ENCODE measurements at regions not wholly inside any gene's neighbourhood (a gene's known extent, or its start where the extent isn't known, plus 50 kb on each side); places are given as distances from the start of the nearest gene placed in this dataset.
A peak's percentile ranks its signal among the peaks of the same experiment; 100 is the strongest.
"Not testable (repeated sequence)": the region's sequence is repeated elsewhere in the genome, so short reads cannot be mapped to it uniquely, and the experiment has no call there.

DNA sequence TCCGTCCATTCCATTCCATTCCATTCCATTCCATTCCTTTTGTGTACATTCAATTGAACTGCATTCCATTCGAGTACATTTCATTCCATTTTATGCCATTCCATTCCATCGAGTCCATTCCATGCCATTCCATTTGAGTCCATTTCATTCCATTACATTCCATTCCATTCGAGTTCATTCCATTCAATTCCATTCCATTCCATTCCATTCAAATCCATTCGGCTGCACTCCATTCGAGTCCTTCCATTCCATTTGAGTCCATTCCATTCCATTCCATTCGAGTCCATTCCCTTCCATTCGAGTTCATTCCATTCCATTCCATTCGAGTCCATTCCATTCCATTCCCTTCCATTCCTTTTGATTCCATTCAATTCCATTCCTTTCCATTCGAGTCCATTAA is 4800.6 kb upstream of the OR11H1 start:
- Histone ChIP-seq H3K9me3 (peaks cover 0 to 14% (median 0%) of the 10 kb centered on the region in 4 donors), H3K4me1 (no peaks in the 10 kb centered on the region), H3K36me3 (no peaks in the 10 kb centered on the region), H3K27ac (no peak overlapping the region), H3K27me3 (no peaks in the 10 kb centered on the region), H3K4me3 (no peak overlapping the region)
- 32% methylated on average over 10 of the region's 10 CpGs for WGBS (ENCODE audit: insufficient coverage, low coverage, low lambda C conversion rate, missing lambda C conversion rate)
- no peak for TF ChIP-seq POLR2A (IDR thresholded peaks at IDR 0.05)
- TF ChIP-seq, protein P1, sequence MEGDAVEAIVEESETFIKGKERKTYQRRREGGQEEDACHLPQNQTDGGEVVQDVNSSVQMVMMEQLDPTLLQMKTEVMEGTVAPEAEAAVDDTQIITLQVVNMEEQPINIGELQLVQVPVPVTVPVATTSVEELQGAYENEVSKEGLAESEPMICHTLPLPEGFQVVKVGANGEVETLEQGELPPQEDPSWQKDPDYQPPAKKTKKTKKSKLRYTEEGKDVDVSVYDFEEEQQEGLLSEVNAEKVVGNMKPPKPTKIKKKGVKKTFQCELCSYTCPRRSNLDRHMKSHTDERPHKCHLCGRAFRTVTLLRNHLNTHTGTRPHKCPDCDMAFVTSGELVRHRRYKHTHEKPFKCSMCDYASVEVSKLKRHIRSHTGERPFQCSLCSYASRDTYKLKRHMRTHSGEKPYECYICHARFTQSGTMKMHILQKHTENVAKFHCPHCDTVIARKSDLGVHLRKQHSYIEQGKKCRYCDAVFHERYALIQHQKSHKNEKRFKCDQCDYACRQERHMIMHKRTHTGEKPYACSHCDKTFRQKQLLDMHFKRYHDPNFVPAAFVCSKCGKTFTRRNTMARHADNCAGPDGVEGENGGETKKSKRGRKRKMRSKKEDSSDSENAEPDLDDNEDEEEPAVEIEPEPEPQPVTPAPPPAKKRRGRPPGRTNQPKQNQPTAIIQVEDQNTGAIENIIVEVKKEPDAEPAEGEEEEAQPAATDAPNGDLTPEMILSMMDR (IDR thresholded peaks at IDR 0.05): no peak
- DNase-seq: no peak
- no peak for ATAC-seq
- intact Hi-C loops (cut with DNase I): no loop called here

DNA sequence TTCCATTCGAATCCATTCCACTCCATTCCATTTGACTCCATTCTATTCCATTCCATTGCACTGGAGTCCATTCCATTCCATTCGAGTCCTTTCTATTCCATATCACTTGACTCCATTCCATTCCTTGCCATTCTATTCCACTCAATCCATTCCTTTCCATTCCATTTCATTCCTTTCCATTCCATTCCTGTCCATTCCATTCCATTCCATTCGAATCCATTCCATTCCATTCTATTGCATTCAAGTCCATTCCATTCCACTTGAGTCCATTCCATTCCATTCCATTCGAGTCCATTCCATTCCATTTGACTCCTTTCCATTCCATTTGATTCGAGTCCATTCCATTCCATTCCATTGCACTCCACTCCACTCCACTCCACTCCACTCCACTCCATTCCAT is 4798.0 kb upstream of the OR11H1 start:
- ATAC-seq; H3K4me3 ChIP-seq; H3K9me3 ChIP-seq; intact Hi-C loops (cut with DNase I); H3K27me3 ChIP-seq; H3K36me3 ChIP-seq; H3K27ac ChIP-seq; H3K4me1 ChIP-seq; DNase-seq: not testable (repeated sequence)
- 25% methylated on average over 5 of the region's 5 CpGs for WGBS (ENCODE audit: insufficient coverage, low coverage, low lambda C conversion rate, missing lambda C conversion rate)

- H3K27ac ChIP-seq; H3K4me1 ChIP-seq; H3K27me3 ChIP-seq; ATAC-seq; H3K36me3 ChIP-seq; H3K4me3 ChIP-seq; DNase-seq; intact Hi-C loops (cut with DNase I); H3K9me3 ChIP-seq: not testable (repeated sequence)
- 50% methylated on average over 4 of the region's 4 CpGs for WGBS (ENCODE audit: insufficient coverage, low coverage, low lambda C conversion rate, missing lambda C conversion rate)
These were observed 4797.3 kb upstream of the OR11H1 start for GRCh38 chr22:10730706-10731105.

DNA sequence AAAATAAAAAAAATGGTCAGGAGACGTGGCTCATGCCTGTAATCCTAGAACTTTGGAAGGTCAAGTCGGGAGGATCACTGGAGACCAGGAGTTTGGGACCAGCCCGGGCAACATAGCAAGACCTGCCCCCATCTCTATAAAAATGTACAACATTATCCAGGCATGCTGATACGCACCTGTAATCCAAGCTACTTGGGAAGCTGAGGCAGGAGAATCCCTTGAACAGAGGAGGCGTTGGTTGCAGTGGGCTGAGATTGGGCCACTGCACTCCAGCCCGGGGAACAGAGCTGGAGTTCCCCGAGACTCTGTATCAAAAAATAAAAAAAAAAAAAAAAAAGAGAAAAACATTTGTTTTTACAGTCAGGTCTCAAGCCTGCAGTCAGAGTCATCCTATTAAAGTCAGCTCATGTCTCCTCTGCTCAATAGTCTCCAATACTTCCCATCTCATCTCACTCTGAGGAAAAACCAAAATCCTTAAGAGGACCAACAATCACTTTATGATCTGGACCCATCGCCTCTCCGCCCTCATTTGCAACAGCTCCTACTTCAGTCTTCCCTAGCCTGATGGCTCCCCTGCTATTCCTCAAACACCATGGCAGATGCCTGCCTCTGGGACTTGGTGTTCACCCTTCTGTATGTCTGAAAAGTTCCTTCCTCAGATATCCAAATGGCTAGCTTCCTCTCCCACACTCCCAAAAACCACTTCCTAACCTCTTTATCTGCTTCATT is 4796.6 kb upstream of the OR11H1 start:
- H3K36me3 ChIP-seq; H3K9me3 ChIP-seq; H3K27ac ChIP-seq; H3K4me3 ChIP-seq; H3K27me3 ChIP-seq; DNase-seq; H3K4me1 ChIP-seq; intact Hi-C loops (cut with DNase I): not testable (repeated sequence)
- ATAC-seq: peak in 3 of 4 donors; percentile 20 to 29 (median 27)
- WGBS (ENCODE audit: insufficient coverage, low coverage, low lambda C conversion rate, missing lambda C conversion rate): 36% methylated on average over 9 of the region's 9 CpGs

DNA sequence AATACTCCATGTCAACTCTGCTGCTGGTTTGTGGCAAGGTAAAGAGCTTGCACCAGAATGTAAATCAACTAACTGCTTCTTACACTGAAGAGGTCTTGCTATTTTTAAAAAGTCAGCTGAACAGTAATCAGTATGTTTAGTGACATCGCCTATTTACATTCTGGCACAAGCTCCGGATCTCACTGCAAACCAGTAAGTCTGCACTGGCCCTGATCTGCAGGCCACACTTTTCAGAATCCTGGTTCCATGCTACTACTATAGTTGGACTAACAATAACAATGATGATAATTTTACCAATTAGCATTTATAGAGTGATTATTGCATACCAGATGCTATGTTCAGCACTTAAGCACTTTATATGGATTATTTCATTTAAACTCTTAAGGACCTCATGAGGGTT is 4792.9 kb upstream of the OR11H1 start:
- H3K27ac ChIP-seq; H3K9me3 ChIP-seq; H3K4me1 ChIP-seq; H3K36me3 ChIP-seq; H3K4me3 ChIP-seq; intact Hi-C loops (cut with DNase I); DNase-seq; H3K27me3 ChIP-seq: not testable (repeated sequence)
- ATAC-seq: peak in 3 of 4 donors; percentile 3 to 41 (median 15)
- WGBS (ENCODE audit: insufficient coverage, low coverage, low lambda C conversion rate, missing lambda C conversion rate): 46% methylated on average over 2 of the region's 2 CpGs

DNA sequence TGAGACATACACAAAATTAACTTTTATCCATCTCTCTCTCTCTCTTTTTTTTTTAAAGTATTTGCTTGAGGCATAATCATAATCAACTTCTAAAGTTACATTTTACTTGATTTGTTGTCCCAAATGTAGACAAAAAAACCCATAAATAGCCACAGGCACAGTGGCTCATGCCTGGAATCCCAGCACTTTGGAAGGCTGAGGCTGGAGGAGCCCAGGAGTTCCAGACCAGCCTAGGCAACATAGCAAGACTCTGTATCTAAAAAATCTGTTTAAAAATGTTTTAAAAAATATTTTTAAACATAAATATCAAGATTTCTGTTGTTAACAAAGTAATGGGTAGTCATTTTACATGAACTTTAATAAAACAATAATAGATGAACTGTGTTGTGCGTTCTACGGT is 4791.1 kb upstream of the OR11H1 start:
- intact Hi-C loops (cut with DNase I); H3K9me3 ChIP-seq; H3K4me3 ChIP-seq; H3K27ac ChIP-seq; DNase-seq; ATAC-seq; H3K36me3 ChIP-seq; H3K27me3 ChIP-seq; H3K4me1 ChIP-seq: not testable (repeated sequence)
- WGBS (ENCODE audit: insufficient coverage, low coverage, low lambda C conversion rate, missing lambda C conversion rate): 62% methylated on average over 2 of the region's 2 CpGs

DNA sequence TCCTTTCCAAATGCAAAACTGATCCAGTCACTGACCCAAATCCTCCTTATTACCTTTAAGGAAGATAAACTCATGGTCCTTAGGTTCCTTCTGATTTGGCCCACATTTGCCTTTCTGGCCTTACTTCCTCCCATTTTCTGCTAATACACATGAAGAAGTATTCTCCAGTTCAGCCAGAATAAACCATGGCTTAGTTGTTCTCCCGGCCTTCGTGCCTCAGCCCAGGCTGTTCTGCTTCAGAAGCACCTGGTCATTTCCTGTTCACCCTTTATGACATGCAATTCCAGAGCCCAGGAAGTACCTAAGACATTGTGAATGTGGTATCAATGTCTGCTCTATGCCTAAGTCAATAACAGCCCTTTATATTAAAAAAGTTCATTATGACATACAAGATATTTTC is 4790.1 kb upstream of the OR11H1 start:
- 61% methylated on average over 2 of the region's 2 CpGs for WGBS (ENCODE audit: insufficient coverage, low coverage, low lambda C conversion rate, missing lambda C conversion rate)
- not testable (repeated sequence) for DNase-seq, H3K9me3 ChIP-seq

More for the DNA sequence above, 4790.1 kb upstream of the OR11H1 start:
- H3K27ac ChIP-seq; H3K36me3 ChIP-seq; intact Hi-C loops (cut with DNase I); H3K4me3 ChIP-seq; H3K4me1 ChIP-seq; H3K27me3 ChIP-seq: not testable (repeated sequence)
- peak in 1 of 4 donors; percentile 3 for ATAC-seq

Measured in right lobe of liver (tissue), 6 donors.